AG09319 (cell line): ENCODE measurements at regions not wholly inside any gene's neighbourhood (a gene's known extent, or its start where the extent isn't known, plus 50 kb on each side); places are given as distances from the start of the nearest gene placed in this dataset.

ENCODE experiments used
- DNase-seq: peaks from one replicate; pipeline ENCODE4 v3.0.0-alpha.2; 2010; ENCODE audit warnings: low read depth; ENCODE audit errors: extremely low read depth
- TF ChIP-seq, protein P1 (sequence below): IDR thresholded peaks from 2 replicates; pipeline ENCODE4 v1.5.1; 2011; ENCODE audit warnings: low read depth, mild to moderate bottlenecking, inconsistent platforms, low read length, moderate library complexity

GRCh38 chr3:66709532-66709931 is 208.7 kb upstream of the LRIG1 start:
- TF ChIP-seq, protein P1, sequence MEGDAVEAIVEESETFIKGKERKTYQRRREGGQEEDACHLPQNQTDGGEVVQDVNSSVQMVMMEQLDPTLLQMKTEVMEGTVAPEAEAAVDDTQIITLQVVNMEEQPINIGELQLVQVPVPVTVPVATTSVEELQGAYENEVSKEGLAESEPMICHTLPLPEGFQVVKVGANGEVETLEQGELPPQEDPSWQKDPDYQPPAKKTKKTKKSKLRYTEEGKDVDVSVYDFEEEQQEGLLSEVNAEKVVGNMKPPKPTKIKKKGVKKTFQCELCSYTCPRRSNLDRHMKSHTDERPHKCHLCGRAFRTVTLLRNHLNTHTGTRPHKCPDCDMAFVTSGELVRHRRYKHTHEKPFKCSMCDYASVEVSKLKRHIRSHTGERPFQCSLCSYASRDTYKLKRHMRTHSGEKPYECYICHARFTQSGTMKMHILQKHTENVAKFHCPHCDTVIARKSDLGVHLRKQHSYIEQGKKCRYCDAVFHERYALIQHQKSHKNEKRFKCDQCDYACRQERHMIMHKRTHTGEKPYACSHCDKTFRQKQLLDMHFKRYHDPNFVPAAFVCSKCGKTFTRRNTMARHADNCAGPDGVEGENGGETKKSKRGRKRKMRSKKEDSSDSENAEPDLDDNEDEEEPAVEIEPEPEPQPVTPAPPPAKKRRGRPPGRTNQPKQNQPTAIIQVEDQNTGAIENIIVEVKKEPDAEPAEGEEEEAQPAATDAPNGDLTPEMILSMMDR = no peak
- no peak for DNase-seq

GRCh38 chr3:66712210-66712609 is 211.4 kb upstream of the LRIG1 start:
- TF ChIP-seq, protein P1 = no peak
- no peak for DNase-seq

DNA sequence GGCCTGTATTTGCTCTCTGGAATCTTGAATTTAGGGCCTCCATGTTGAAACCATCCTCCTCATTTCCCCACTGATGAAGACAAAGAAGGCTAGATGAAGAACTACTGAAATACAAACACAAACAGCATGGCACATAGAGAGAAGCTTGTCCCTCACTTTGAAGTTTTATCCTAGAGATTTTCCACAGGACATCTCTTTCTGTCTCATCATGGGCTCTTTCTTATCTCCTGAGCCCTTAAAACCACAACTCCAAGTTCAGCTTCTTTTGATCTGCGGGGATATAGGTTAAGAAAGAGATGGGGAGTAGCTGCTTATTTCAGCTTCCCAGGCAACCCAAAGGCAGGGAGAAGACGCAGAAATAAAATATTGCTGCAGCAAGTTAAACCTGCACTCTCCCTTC is 213.1 kb upstream of the LRIG1 start:
- TF ChIP-seq, protein P1 = no peak

DNA sequence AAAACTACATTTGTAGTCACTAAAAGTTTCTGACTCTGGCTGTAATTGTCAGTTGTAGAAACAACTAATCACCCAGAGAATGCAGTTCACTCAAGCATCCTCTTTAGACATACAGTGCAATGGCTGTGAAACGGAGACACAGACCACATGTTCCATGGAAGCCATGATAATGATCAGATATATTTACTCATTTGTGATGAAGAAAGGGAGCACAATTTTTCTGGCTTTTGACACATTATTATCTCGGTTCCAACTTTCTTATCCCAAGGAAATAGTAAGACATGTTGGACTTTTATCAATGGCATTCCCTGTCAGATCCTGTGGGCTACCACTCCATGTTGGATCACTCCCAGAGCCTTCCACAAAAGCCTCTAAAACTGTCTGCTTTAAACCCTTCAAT is 215.0 kb upstream of the LRIG1 start:
- TF ChIP-seq, protein P1 = no peak
- no peak for DNase-seq

More for the DNA sequence above, 213.1 kb upstream of the LRIG1 start:
- DNase-seq = no peak

DNA sequence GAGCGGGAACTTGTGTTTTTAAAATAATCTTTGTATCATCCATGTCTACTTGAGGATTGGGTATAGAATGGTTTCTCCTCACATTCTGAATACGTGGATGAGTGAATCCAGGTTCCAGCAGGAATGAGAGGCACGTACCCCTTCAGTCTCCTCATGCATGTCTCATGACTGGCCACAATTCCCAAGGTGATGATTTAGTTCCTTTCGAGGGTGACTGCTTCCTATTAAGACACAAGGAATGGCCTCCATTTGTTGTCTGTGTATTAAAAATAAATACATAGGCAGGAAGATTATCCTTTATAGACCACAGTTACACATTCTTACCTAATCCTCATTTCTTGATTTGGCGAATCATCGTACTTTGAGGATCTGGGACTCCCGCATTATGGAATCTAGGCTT is 217.0 kb upstream of the LRIG1 start:
- TF ChIP-seq, protein P1 = no peak

GRCh38 chr3:66719796-66720356 is 219.1 kb upstream of the LRIG1 start:
- no peak for DNase-seq
- TF ChIP-seq, protein P1 = no peak

More for the DNA sequence above, 217.0 kb upstream of the LRIG1 start:
- no peak for DNase-seq

GRCh38 chr3:66720508-66720907 is 219.7 kb upstream of the LRIG1 start:
- no peak for DNase-seq
- TF ChIP-seq, protein P1 = no peak
